Mucosa of rectum (tissue), 2 donors: ENCODE measurements at regions not wholly inside any gene's neighbourhood (a gene's known extent, or its start where the extent isn't known, plus 50 kb on each side); places are given as distances from the start of the nearest gene placed in this dataset.

ENCODE experiments used
- H3K27ac ChIP-seq, 2 donors: one replicate each; pipeline ENCODE4 v1.7.0; 2013; ENCODE audit warnings: inconsistent platforms in 2 of 2, low read depth in 2 of 2, low read length in 2 of 2
- H3K27me3 ChIP-seq, 2 donors: one replicate each; pipeline ENCODE4 v1.7.0; 2013; ENCODE audit warnings: low read length in 2 of 2; ENCODE audit not compliant: control insufficient read depth in 2 of 2, insufficient read depth in 2 of 2
- H3K36me3 ChIP-seq, 2 donors: one replicate each; pipeline ENCODE4 v1.7.0; 2013; ENCODE audit warnings: low read length in 2 of 2; ENCODE audit not compliant: control insufficient read depth in 2 of 2, insufficient read depth in 2 of 2
- H3K4me1 ChIP-seq, 2 donors: one replicate each; pipeline ENCODE4 v1.7.0; 2013; ENCODE audit warnings: low read length in 2 of 2, mild to moderate bottlenecking in 1 of 2; ENCODE audit not compliant: control insufficient read depth in 2 of 2, insufficient read depth in 2 of 2
- H3K4me3 ChIP-seq, 2 donors: one replicate each; pipeline ENCODE4 v1.7.0; 2013; ENCODE audit warnings: low read length in 2 of 2
- H3K9ac ChIP-seq, 2 donors: one replicate each; pipeline ENCODE4 v1.7.0; 2013; ENCODE audit warnings: low read length in 2 of 2, low read depth in 1 of 2, mild to moderate bottlenecking in 1 of 2
- H3K9me3 ChIP-seq, 2 donors: one replicate each; pipeline ENCODE4 v1.7.0; 2013; ENCODE audit warnings: low read length in 2 of 2; ENCODE audit not compliant: control insufficient read depth in 2 of 2
- donor health status: healthy.
- donor health status: Normal muscosa, but diverticular disease.

DNA sequence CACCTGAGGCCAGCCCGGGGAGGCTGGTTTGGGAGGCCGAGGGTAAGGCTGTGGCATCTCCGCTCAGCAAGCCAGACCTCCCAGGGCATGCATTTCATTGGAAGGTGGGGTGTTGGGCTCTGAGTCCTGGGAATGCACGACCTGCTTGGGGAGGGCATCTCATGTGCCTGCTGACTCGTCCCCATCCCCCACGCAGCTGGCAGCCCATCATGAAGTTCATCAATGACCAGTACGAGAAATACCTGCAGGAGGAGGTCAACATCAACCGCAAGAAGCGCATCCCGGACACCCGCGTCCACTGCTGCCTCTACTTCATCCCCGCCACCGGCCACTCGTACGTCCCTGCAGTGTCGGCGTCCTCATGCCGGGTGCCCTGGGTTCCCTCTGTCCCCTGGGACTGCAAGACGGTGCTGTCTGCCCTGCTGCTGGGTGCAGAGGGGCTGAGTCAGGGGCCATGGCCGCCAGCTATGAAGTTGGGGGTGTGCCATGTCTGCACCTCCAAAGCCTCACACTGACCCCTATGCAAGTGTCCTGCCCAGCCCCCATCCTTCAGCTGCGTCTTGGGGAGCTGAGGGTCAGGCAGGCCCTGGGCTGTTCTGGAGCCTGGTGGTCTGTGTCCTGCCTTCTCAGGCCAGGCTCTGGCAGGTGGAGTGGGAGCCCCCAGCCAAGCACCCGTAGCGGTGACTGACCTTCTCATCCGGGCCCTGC lies 347.9 kb downstream of the SEC14L1 start:
- Histone ChIP-seq H3K4me1 (peaks cover 0 to 3% of the 10 kb centered on the region in 2 donors), H3K27me3 (no peaks in the 10 kb centered on the region), H3K9me3 (no peaks in the 10 kb centered on the region), H3K4me3 (no peak overlapping the region), H3K9ac (no peak overlapping the region), H3K36me3 (peaks cover 53 to 60% of the 10 kb centered on the region in 2 donors), H3K27ac (no peak overlapping the region)

DNA sequence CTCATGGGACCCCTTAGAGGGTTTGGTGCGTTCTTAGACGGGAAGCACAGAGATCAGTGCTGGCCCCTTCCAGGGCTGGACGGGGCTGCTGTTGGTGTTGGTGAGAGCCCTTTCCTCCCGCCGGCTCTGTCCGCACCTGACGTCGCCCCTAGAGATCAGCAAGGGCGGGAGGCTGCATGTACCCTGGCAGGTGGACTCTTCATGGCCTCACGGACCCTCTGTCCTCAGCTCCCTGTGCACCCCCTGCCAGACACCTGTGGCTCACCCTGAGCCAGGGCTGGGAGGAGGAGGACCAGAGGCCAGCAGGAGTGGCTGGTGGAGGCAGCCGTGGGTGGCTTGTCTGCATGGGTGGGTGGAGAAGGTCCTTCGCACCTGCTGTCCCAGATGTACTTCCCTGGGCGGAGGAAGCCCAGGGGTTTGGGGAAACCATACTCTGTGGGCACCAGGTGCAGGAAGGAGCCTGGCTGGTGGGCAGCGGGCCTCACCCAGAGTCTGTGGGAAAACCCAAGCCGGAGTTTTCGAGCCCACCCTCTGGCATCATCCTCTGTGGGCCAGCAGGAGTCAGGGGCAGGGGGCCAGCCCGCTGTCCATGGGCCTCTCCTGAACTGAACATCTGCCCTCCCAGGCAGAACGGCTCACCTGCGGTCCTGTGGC lies 348.6 kb downstream of the SEC14L1 start:
- Histone ChIP-seq H3K4me3 (no peak overlapping the region), H3K27ac (no peak overlapping the region), H3K36me3 (peaks cover 55 to 60% of the 10 kb centered on the region in 2 donors), H3K27me3 (no peaks in the 10 kb centered on the region), H3K9ac (no peak overlapping the region), H3K4me1 (peaks cover under 1 to 3% of the 10 kb centered on the region in 2 donors), H3K9me3 (no peaks in the 10 kb centered on the region)

DNA sequence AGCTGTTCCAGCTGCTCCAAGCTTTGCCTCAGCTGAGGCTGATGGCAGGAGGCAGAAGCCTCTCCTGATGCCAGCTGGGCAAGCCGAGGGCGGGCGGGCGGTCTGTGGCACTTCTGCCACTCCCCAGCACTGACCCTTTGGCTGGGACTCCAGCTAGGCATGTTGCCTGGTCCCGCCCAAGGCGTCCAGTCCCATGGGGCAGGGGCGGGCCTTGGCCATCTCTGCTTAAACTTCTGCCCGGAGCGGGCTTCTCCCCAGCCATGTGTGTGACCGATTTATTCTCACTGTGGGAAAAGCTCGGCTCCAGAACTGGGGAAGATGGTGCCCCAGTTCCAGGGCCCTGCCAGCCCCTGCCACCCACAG lies 349.1 kb downstream of the SEC14L1 start:
- no peak overlapping the region for H3K9ac ChIP-seq
- H3K9me3 ChIP-seq, result no peaks in the 10 kb centered on the region
- peaks cover 58 to 64% of the 10 kb centered on the region in 2 donors for H3K36me3 ChIP-seq
- H3K27me3 ChIP-seq, result no peaks in the 10 kb centered on the region
- peaks cover 3 to 5% of the 10 kb centered on the region in 2 donors for H3K4me1 ChIP-seq
- no peak overlapping the region for H3K4me3 ChIP-seq
- no peak overlapping the region for H3K27ac ChIP-seq

DNA sequence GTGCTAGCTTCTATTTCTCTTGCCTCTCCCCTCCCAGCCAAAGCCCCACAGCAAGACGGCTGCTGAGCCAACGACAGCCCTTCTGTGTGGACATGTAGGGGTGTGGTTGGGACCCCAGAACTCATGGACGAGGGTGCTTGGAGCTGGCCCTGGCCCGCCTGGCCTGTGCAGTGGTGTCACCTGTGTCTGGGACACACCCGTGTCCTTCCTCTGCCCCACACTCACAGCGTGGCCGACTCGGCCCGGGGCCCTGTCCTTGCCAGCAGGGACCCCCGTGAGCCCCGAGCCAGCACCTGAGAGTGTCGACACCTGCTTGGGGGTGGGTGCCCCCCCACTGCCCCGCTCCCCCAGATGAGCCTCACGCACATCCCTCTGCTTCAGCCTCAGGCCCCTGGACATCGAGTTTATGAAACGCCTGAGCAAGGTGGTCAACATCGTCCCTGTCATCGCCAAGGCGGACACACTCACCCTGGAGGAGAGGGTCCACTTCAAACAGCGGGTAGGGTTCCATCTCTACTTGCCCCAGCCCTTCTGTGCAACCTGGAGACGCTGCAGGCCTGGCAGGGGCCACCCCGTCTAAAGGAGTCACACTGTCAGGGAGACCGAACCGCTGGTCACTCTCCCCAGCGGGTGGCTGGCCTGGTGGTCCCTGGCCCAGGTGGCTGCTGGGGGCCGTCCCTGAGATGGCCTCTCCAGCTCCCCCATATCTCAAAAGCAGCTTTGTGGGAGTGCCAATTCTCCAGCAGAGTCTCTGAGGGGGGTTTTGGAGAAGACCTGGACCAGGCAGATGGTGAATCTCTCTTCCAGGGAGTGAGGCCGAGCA lies 349.8 kb downstream of the SEC14L1 start:
- Histone ChIP-seq H3K9ac (no peak overlapping the region), H3K4me3 (no peak overlapping the region), H3K9me3 (no peaks in the 10 kb centered on the region), H3K36me3 (peaks cover 60 to 68% of the 10 kb centered on the region in 2 donors), H3K4me1 (peaks cover 3 to 6% of the 10 kb centered on the region in 2 donors), H3K27me3 (no peaks in the 10 kb centered on the region), H3K27ac (no peak overlapping the region)

DNA sequence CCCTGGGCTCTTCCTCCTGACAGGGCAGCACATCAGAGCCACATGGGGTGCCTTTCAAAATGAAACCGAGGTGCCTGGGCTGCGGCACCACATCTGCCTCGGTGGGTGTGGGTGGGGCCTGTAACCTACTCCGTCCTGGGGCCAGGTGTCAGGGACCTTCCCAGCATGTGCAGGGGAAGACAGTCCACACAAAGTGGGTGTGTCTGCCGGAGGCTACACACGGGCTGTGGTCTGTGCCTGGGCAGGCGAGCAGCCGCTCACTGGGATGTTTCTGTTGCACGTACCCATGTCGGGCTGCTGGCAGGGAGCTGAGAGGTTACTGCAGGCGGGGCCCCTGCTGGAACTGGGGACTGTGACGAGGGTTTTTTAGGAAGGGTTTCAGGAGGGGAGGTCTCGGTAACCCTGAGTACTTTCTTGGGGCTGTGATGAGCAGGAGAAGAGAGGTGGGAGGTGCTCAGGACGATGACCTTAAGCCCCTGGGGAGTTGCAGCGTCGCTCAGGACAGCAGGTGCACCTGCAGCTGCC lies 351.2 kb downstream of the SEC14L1 start:
- Histone ChIP-seq H3K9me3 (no peaks in the 10 kb centered on the region), H3K4me1 (peaks cover 3 to 6% of the 10 kb centered on the region in 2 donors), H3K9ac (no peak overlapping the region), H3K4me3 (no peak overlapping the region), H3K27ac (no peak overlapping the region), H3K27me3 (no peaks in the 10 kb centered on the region), H3K36me3 (peaks cover 67% of the 10 kb centered on the region in 2 donors)

DNA sequence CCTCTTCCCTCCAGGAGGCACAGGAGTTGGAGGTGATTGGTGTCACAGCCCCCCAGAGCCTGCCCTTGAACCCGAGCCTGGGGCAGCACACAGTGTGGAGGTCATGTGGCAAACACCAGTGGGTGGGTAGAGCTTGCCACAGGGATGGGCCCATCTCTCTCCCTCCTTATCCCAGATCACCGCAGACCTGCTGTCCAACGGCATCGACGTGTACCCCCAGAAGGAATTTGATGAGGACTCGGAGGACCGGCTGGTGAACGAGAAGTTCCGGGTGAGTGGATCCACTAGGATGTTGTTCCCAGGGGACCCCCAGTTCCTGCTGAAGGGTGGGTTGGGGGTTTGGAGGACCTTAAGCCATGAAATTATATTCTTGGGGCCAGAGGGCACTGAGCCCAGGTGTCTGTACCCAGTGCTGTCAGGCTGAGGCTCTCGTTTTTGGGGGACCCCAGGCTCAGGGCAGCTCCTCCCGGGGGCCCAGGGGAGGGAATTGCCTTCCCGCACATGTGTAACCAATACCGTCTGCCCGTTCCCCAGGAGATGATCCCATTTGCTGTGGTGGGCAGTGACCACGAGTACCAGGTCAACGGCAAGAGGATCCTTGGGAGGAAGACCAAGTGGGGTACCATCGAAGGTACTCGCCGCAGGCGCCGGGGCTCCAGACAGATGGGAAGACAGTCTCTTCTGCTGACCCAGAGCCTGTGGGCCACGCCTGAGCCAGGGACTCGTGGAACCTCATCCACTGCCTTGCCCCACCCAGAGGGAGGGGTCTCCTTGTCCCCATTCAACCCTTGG lies 351.9 kb downstream of the SEC14L1 start:
- Histone ChIP-seq H3K36me3 (peaks cover 67 to 69% of the 10 kb centered on the region in 2 donors), H3K27me3 (no peaks in the 10 kb centered on the region), H3K9ac (no peak overlapping the region), H3K27ac (no peak overlapping the region), H3K9me3 (no peaks in the 10 kb centered on the region), H3K4me3 (no peak overlapping the region), H3K4me1 (peaks cover 3 to 6% of the 10 kb centered on the region in 2 donors)

DNA sequence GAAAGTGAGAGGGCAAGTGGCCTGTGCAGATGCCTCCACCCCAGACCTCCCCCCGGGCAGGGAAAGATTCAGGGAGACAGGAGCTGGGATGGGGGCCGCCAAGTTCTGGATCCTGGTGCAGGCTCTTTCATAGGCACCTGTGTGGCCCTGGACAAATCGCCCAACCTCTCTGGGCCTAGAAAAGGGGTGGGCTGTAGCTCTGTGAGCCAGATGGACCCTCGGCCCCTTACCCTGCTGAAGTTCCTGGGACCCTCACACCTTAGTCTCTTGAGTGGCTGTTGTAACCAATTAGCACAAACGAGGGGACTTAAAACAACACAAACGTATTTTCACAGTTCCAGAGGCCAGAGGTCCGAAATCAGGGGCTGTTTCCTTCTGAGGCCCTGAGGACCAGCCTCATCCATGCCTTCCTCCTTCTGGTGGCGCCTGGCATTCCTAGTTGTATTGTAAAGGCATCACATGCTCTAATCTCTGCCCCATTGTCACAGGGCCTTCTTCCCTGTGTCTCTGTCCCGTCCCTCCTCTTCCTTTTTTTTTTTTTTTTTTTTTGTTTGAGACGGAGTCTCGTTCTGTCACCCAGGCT lies 352.6 kb downstream of the SEC14L1 start:
- Histone ChIP-seq H3K4me1 (peaks cover 3 to 6% of the 10 kb centered on the region in 2 donors), H3K27me3 (no peaks in the 10 kb centered on the region), H3K27ac (no peak overlapping the region), H3K4me3 (no peak overlapping the region), H3K9me3 (no peaks in the 10 kb centered on the region), H3K9ac (no peak overlapping the region), H3K36me3 (peaks cover 63 to 64% of the 10 kb centered on the region in 2 donors)

DNA sequence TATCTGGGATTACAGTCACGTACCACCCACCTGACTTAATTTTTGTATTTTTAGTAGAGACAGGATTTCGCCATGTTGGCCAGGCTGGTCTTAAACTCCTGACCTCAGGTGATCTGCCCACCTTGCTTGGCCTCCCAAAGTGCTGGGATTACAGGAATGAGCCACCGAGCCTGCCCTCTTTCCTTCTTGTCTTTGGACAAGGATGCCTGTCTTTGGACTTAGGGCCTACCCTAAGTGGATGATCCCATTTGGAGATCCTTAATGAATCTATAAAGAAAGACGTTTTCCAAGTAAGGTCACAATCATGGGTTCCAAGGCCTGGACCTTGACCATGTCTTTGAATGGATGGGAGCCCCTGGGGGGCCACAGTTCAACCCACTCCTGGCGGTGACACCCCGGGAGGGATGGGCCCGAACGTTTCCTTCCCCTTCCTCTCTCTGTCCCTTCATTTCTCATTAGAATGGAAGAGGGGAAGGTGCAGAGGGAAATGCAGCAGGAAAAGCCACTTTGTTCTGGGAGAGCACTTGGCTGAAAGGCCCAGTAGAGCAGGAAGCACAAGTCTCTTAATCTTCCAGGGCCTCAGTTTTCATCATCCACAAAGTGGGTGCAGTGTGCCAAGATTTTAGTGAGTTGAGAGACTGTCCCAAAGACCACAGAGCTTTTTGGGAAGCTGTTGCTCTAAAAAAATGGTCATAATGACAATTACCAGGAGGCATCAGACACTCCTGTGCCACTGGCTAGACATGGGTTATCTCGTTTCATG lies 353.3 kb downstream of the SEC14L1 start:
- no peak overlapping the region for H3K27ac ChIP-seq
- no peaks in the 10 kb centered on the region for H3K9me3 ChIP-seq
- peaks cover 57 to 62% of the 10 kb centered on the region in 2 donors for H3K36me3 ChIP-seq

More for the DNA sequence above, 353.3 kb downstream of the SEC14L1 start:
- Histone ChIP-seq H3K4me3 (no peak overlapping the region), H3K9ac (no peak overlapping the region), H3K4me1 (peaks cover 3 to 6% of the 10 kb centered on the region in 2 donors), H3K27me3 (no peaks in the 10 kb centered on the region)
